Small intestine (tissue), 7 donors: ENCODE measurements at regions not wholly inside any gene's neighbourhood (a gene's known extent, or its start where the extent isn't known, plus 50 kb on each side); places are given as distances from the start of the nearest gene placed in this dataset.
"Not testable (repeated sequence)": the region's sequence is repeated elsewhere in the genome, so short reads cannot be mapped to it uniquely, and the experiment has no call there.

Experiments used
- DNase-seq, 2 donors: peaks; one replicate each; pipeline versions ENCODE4 v3.0.0 to v3.0.0-alpha.2; 2013
- FAIRE-seq: peaks from 2 replicates; lab custom pipeline; 2012; peaks lifted over from hg19 to GRCh38; lab: Jason Lieb, UNC
- H3K27ac ChIP-seq, 3 donors: one replicate each; pipeline ENCODE4 v1.5.1; 2013; ENCODE audit warnings: low read length in 2 of 3, mild to moderate bottlenecking in 2 of 3, control low read depth in 1 of 3, inconsistent platforms in 1 of 3, low read depth in 1 of 3, moderate library complexity in 1 of 3
- H3K27me3 ChIP-seq, 3 donors: one replicate each; pipeline ENCODE4 v1.6.1; 2013; ENCODE audit warnings: low read length in 3 of 3, inconsistent platforms in 1 of 3; ENCODE audit not compliant: control insufficient read depth in 3 of 3, insufficient read depth in 3 of 3
- H3K36me3 ChIP-seq, 3 donors: one replicate each; pipeline ENCODE4 v1.6.1; 2013; ENCODE audit warnings: low read length in 3 of 3, inconsistent platforms in 1 of 3, low read depth in 1 of 3, mild to moderate bottlenecking in 1 of 3, moderate library complexity in 1 of 3; ENCODE audit not compliant: control insufficient read depth in 3 of 3, insufficient read depth in 2 of 3
- H3K4me1 ChIP-seq, 3 donors: one replicate each; pipeline ENCODE4 v1.6.1; 2013; ENCODE audit warnings: low read length in 2 of 3, inconsistent platforms in 1 of 3, low read depth in 1 of 3, mild to moderate bottlenecking in 1 of 3, moderate library complexity in 1 of 3; ENCODE audit not compliant: control insufficient read depth in 3 of 3, insufficient read depth in 2 of 3
- H3K4me3 ChIP-seq, 3 donors: one replicate each; pipeline ENCODE4 v1.5.1; 2013; ENCODE audit warnings: low read length in 3 of 3, control low read depth in 1 of 3, inconsistent platforms in 1 of 3, low read depth in 1 of 3, mild to moderate bottlenecking in 1 of 3, moderate library complexity in 1 of 3
- H3K9me3 ChIP-seq, 2 donors: one replicate each; pipeline ENCODE4 v1.6.1; 2013; ENCODE audit warnings: low read depth in 1 of 2, low read length in 1 of 2; ENCODE audit not compliant: control insufficient read depth in 2 of 2, insufficient read depth in 1 of 2
- WGBS, 3 donors: extraction: QIAGEN DNeasy Blood & Tissue Kit; methylation state at CpG; one replicate each; pipeline ENCODE4 v1.1.7; 2013; 5-methylcytosine and 5-hydroxymethylcytosine counted together
- donor health status: healthy with polysubstance abuse.
- donor health status: control.
- donor health status: control.
- donor health status: Bipolar disorder and iron deficiency.
- donor health status: healthy.

DNA sequence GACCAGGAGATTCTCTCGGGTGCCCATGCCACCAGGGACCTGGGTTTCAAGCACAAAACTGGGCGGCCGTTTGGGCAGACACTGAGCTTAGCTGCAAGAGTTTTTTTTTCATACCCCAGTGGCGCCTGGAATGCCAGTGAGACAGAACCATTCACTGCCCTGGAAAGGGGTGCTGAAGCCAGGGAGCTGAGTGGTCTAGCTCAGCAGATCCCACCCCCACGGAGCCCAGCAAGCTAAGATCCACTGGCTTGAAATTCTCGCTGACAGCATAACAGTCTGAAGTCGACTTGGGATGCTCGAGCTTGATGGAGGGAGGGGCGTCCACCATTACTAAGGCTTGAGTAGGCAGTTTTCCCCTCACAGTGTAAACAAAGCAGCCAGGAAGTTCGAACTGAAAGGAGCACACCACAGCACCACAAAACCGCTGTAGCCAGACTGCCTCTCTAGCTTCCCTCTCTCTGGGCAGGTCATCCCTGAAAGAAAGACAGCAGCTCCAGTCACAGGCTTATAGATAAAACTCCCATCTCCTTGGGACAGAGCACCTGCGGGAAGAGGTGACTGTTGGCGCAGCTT lies 157.7 kb downstream of the GIPC2 start:
- 69 to 85% (median 80%) methylated on average over 13 of the region's 13 CpGs for WGBS, 3 donors

DNA sequence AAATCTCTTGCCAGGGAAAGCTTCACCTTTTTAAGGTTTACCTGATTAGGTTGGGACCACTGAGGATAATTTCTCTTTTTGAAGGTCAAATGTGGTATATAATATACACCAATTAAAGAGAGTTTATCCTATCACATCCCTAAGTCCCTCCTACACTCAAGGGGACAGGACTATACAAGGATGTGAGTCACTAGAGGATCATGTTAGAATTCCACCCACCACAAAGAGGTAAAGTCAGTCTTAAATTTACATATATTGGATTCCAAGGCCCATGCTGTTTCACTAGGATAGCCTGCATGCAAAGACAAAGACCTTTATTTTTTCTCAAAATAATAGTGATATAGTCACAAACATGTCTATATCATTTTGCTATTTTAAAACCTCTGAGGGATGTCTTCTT lies 164.4 kb downstream of the GIPC2 start:
- H3K9me3 ChIP-seq = peaks cover 3 to 42% of the 10 kb centered on the region in 2 donors
- H3K36me3 ChIP-seq = no peaks in the 10 kb centered on the region
- H3K4me3 ChIP-seq = no peak overlapping the region
- DNase-seq (no peak), FAIRE-seq (no peak)
- no peaks in the 10 kb centered on the region for H3K4me1 ChIP-seq
- H3K27ac ChIP-seq = no peak overlapping the region
- H3K27me3 ChIP-seq = no peaks in the 10 kb centered on the region

More for the DNA sequence above, 157.7 kb downstream of the GIPC2 start:
- H3K27me3 ChIP-seq, H3K4me3 ChIP-seq, FAIRE-seq, H3K36me3 ChIP-seq, H3K4me1 ChIP-seq, DNase-seq, H3K27ac ChIP-seq: not testable (repeated sequence)
- peaks cover 0 to 18% of the 10 kb centered on the region in 2 donors for H3K9me3 ChIP-seq

GRCh38 chr1:78211483-78212092 lies 165.8 kb downstream of the GIPC2 start:
- FAIRE-seq (no peak), DNase-seq (no peak)
- no peaks in the 10 kb centered on the region for H3K27me3 ChIP-seq
- H3K36me3 ChIP-seq = no peaks in the 10 kb centered on the region
- peaks cover 3 to 46% of the 10 kb centered on the region in 2 donors for H3K9me3 ChIP-seq
- H3K4me1 ChIP-seq = no peaks in the 10 kb centered on the region
- no peak overlapping the region for H3K4me3 ChIP-seq
- WGBS, 3 donors = 80 to 90% (median 90%) methylated on average over 6 to 7 of the region's 7 CpGs
- H3K27ac ChIP-seq = no peak overlapping the region

GRCh38 chr1:78214334-78214733 lies 168.6 kb downstream of the GIPC2 start:
- H3K36me3 ChIP-seq = no peaks in the 10 kb centered on the region
- FAIRE-seq = no peak
- 28 to 65% (median 65%) methylated on average over 4 of the region's 4 CpGs for WGBS, 3 donors

GRCh38 chr1:78222225-78222959 lies 176.6 kb downstream of the GIPC2 start:
- H3K4me3 ChIP-seq = no peak overlapping the region
- no peaks in the 10 kb centered on the region for H3K4me1 ChIP-seq
- FAIRE-seq (no peak), DNase-seq (no peak)
- no peak overlapping the region for H3K27ac ChIP-seq
- no peaks in the 10 kb centered on the region for H3K36me3 ChIP-seq
- H3K27me3 ChIP-seq = no peaks in the 10 kb centered on the region
- peaks cover 0 to 23% of the 10 kb centered on the region in 2 donors for H3K9me3 ChIP-seq
- 58 to 68% (median 63%) methylated on average over 5 of the region's 5 CpGs for whole genome bisulfite sequencing, 3 donors

More at GRCh38 chr1:78214334-78214733, 168.6 kb downstream of the GIPC2 start:
- no peaks in the 10 kb centered on the region for H3K27me3 ChIP-seq
- H3K4me1 ChIP-seq = no peaks in the 10 kb centered on the region
- no peak overlapping the region for H3K27ac ChIP-seq
- peak in 1 of 2 donors; percentile 14 for DNase-seq
- H3K9me3 ChIP-seq = peaks cover 3 to 50% of the 10 kb centered on the region in 2 donors
- H3K4me3 ChIP-seq = no peak overlapping the region

- Histone ChIP-seq H3K36me3 (no peaks in the 10 kb centered on the region), H3K9me3 (peaks cover 0 to 25% of the 10 kb centered on the region in 2 donors), H3K4me1 (no peaks in the 10 kb centered on the region), H3K27ac (no peak overlapping the region), H3K27me3 (no peaks in the 10 kb centered on the region), H3K4me3 (no peak overlapping the region)
- DNase-seq = no peak
- FAIRE-seq = no peak
Observed at GRCh38 chr1:78222960-78223358, 177.2 kb downstream of the GIPC2 start.

DNA sequence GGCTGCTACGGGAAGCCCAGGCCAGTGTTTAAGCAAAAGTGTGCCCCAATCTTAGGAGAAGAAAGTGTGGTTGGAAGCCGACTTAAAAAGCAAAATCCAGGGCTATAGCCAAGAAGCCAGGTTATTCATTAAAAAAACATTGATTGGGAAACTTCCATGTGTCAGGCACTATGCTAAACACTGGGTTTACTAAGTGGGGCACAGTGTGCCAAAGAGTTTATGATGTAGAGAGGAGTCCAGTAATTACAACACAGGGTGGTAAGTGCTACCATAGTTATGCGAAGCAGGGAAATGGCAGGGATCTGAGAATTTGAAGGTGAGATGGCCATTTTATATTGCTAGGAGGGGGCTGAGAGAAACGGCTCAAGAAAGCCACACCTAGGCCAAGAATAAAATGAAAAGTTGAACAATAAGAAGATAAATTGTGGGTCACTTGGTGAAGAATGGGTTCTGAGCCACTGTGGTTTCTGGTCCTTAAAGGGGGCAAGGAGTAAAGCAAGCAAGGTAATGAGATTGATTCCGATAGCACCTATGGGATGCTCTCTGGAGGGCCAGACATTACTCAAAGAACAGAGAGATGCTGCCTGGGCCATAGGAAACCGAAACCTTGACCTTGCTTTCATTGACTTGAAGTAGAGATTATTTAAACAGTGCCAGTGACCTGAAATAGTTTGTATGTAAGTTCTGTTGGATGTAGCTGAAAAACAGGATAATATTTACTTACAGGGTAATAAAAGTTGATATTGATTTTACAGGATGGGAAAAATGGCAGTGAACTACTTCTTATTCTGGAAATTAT lies 177.8 kb downstream of the GIPC2 start:
- Histone ChIP-seq H3K9me3 (peaks cover 0 to 23% of the 10 kb centered on the region in 2 donors), H3K4me1 (no peaks in the 10 kb centered on the region), H3K27me3 (no peaks in the 10 kb centered on the region), H3K4me3 (no peak overlapping the region), H3K36me3 (no peaks in the 10 kb centered on the region), H3K27ac (no peak overlapping the region)
- 61 to 73% (median 63%) methylated on average over 6 of the region's 6 CpGs for WGBS, 3 donors
- FAIRE-seq (no peak), DNase-seq (no peak)

DNA sequence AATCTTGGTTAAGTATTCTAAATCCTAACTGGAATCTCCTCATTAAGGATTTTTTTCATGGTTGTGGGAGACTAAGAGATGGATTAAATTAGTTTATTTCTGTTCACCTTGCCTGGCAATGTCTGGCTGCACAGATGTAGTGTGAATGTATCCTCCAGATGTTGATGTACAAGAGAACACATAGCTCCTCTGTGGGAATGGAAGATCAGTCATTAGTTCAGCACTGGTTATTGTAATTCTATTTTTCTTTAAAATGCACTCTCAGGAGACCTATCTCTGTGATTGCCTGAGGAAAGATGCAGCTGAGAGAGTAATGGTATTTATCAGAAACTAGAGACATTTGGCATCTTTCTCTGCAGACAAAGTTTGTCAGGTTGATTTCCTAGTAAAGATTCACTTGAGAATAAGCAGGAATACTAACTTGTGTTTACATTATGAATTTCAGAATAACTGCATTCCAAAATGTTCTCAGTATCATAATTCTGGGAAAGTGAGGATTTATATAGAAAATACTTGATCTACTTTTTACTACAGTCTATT lies 178.6 kb downstream of the GIPC2 start:
- no peaks in the 10 kb centered on the region for H3K4me1 ChIP-seq
- H3K9me3 ChIP-seq = peaks cover 0 to 19% of the 10 kb centered on the region in 2 donors
- no peak for FAIRE-seq
- H3K36me3 ChIP-seq = no peaks in the 10 kb centered on the region
- DNase-seq = no peak
- no peak overlapping the region for H3K27ac ChIP-seq
- H3K4me3 ChIP-seq = no peak overlapping the region
- no peaks in the 10 kb centered on the region for H3K27me3 ChIP-seq
